ENCODE measurements at regions not wholly inside any gene's neighbourhood (a gene's known extent, or its start where the extent isn't known, plus 50 kb on each side); places are given as distances from the start of the nearest gene placed in this dataset.

Small RNA genes in the stretch of these regions (small RNA-seq; reads per million reads assigned to genes)
- 0.16 reads per million for gene RNA5SP286

All from OCI-LY7 (cell line).